ENCODE measurements at regions not wholly inside any gene's neighbourhood (a gene's known extent, or its start where the extent isn't known, plus 50 kb on each side); places are given as distances from the start of the nearest gene placed in this dataset.

DNA sequence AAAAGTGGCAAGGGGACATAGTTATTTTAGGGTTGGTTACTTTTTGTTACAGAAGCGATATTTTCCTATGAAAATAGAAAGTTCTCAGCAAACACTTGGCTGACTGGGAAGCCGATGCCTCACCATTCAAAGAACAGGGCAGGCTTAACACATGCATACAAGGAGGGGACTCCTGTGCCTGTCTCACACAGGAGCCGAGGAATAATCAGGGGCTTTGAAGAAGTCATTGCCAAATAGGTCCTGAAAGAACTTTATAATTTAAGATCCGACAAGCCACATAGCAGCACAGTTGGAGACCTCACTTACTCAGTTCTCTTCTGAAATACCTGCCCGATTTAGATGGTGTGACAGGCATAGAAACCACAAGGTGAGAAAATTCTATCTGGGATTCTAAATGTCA is 389.8 kb downstream of the EMP1 start:
- TF ChIP-seq, protein P1, sequence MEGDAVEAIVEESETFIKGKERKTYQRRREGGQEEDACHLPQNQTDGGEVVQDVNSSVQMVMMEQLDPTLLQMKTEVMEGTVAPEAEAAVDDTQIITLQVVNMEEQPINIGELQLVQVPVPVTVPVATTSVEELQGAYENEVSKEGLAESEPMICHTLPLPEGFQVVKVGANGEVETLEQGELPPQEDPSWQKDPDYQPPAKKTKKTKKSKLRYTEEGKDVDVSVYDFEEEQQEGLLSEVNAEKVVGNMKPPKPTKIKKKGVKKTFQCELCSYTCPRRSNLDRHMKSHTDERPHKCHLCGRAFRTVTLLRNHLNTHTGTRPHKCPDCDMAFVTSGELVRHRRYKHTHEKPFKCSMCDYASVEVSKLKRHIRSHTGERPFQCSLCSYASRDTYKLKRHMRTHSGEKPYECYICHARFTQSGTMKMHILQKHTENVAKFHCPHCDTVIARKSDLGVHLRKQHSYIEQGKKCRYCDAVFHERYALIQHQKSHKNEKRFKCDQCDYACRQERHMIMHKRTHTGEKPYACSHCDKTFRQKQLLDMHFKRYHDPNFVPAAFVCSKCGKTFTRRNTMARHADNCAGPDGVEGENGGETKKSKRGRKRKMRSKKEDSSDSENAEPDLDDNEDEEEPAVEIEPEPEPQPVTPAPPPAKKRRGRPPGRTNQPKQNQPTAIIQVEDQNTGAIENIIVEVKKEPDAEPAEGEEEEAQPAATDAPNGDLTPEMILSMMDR (IDR thresholded peaks at IDR 0.05) = no peak
- TF ChIP-seq POLR2AphosphoS5 (IDR thresholded peaks at IDR 0.05) (no peak), POLR2A (IDR thresholded peaks at IDR 0.05) (no peak)
- no peak for DNase-seq (ENCODE audit: low spot score)
- Histone ChIP-seq H3K36me3 (no peaks in the 10 kb centered on the region), H3K27ac (no peak overlapping the region), H3K27me3 (replicated peaks; ENCODE audit: insufficient read depth) (no peaks in the 10 kb centered on the region), H3K4me3 (no peak overlapping the region), H3K9me3 (no peaks in the 10 kb centered on the region), H3K4me1 (replicated peaks) (no peaks in the 10 kb centered on the region)
- intact Hi-C loops (cut with DNase I) = no loop called here
- whole genome bisulfite sequencing = 84% methylated on average over 5 of the region's 5 CpGs

GRCh38 chr12:13584541-13584940 is 388.0 kb downstream of the EMP1 start:
- 82% methylated on average over 2 of the region's 2 CpGs for WGBS
- no peak for DNase-seq (ENCODE audit: low spot score)
- intact Hi-C loops (cut with DNase I) = no loop called here

GRCh38 chr12:13583630-13584029 is 387.1 kb downstream of the EMP1 start:
- Histone ChIP-seq H3K27me3 (replicated peaks; ENCODE audit: insufficient read depth) (no peaks in the 10 kb centered on the region), H3K4me1 (replicated peaks) (no peaks in the 10 kb centered on the region), H3K4me3 (no peak overlapping the region), H3K9me3 (no peaks in the 10 kb centered on the region), H3K36me3 (no peaks in the 10 kb centered on the region), H3K27ac (no peak overlapping the region)
- intact Hi-C loops (cut with DNase I) = no loop called here
- DNase-seq (ENCODE audit: low spot score) = no peak
- TF ChIP-seq, protein P1 (IDR thresholded peaks at IDR 0.05) = no peak
- TF ChIP-seq POLR2A (IDR thresholded peaks at IDR 0.05) (no peak), POLR2AphosphoS5 (IDR thresholded peaks at IDR 0.05) (no peak)
- WGBS = 87% methylated on average over 7 of the region's 7 CpGs

More at GRCh38 chr12:13584541-13584940, 388.0 kb downstream of the EMP1 start:
- H3K27ac ChIP-seq = no peak overlapping the region
- H3K27me3 ChIP-seq (replicated peaks; ENCODE audit: insufficient read depth) = no peaks in the 10 kb centered on the region
- no peaks in the 10 kb centered on the region for H3K4me1 ChIP-seq (replicated peaks)
- no peak for TF ChIP-seq POLR2AphosphoS5 (IDR thresholded peaks at IDR 0.05)
- TF ChIP-seq, protein P1 (IDR thresholded peaks at IDR 0.05) = no peak
- no peak for TF ChIP-seq POLR2A (IDR thresholded peaks at IDR 0.05)
- no peak overlapping the region for H3K4me3 ChIP-seq
- no peaks in the 10 kb centered on the region for H3K36me3 ChIP-seq
- no peaks in the 10 kb centered on the region for H3K9me3 ChIP-seq

DNA sequence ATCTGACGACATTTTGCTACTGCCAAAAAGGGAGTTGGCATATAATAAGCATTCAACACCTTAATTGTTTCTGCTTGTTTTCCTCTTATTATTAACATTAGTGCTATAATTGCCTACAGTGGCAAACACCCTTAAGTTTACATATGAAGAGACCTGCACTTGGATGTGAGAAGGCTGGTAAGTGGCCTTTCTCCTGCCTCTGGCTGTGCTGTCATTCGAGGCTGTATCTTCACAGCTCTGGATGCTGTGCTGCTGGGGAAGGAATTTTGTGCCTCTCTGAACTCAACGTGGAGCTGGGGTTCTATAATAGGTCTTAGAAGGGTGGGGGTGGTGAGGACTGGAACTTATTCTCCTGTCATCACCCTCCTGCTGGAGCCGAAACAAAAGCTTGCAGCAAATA is 385.9 kb downstream of the EMP1 start:
- no peaks in the 10 kb centered on the region for H3K4me1 ChIP-seq (replicated peaks)
- WGBS = 37% methylated on average over 4 of the region's 4 CpGs
- no peak overlapping the region for H3K4me3 ChIP-seq
- intact Hi-C loops (cut with DNase I) = no loop called here
- no peaks in the 10 kb centered on the region for H3K9me3 ChIP-seq
- no peak for DNase-seq (ENCODE audit: low spot score)
- TF ChIP-seq POLR2AphosphoS5 (IDR thresholded peaks at IDR 0.05) (no peak), POLR2A (IDR thresholded peaks at IDR 0.05) (no peak)
- TF ChIP-seq, protein P1 (IDR thresholded peaks at IDR 0.05) = no peak
- no peak overlapping the region for H3K27ac ChIP-seq
- H3K36me3 ChIP-seq = no peaks in the 10 kb centered on the region
- H3K27me3 ChIP-seq (replicated peaks; ENCODE audit: insufficient read depth) = no peaks in the 10 kb centered on the region

DNA sequence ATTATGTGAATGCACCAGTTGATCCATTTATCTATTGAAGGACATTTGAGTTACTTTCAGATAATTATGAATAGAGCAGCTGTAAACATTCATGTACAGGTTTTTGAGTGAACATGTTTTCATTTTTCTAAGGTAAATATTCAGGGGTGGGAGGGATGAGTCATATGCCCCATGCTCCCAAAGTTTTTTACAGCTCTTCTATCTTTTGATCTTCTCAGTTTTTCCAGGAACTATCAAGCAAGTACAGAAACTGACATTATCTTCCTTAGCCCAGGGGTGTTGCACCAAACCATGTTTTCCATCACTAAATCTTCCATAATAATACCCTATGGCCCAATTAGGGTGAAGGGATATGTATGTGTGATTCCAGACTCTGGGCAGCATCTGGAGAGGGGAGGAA is 384.5 kb downstream of the EMP1 start:
- TF ChIP-seq, protein P1 (IDR thresholded peaks at IDR 0.05) = no peak
- no peak for TF ChIP-seq POLR2A (IDR thresholded peaks at IDR 0.05)
- no peak for TF ChIP-seq POLR2AphosphoS5 (IDR thresholded peaks at IDR 0.05)
- intact Hi-C loops (cut with DNase I) = no loop called here
- no peak overlapping the region for H3K27ac ChIP-seq
- no peaks in the 10 kb centered on the region for H3K27me3 ChIP-seq (replicated peaks; ENCODE audit: insufficient read depth)
- no peak overlapping the region for H3K4me3 ChIP-seq
- no peaks in the 10 kb centered on the region for H3K36me3 ChIP-seq
- no peaks in the 10 kb centered on the region for H3K9me3 ChIP-seq
- DNase-seq (ENCODE audit: low spot score) = no peak
- H3K4me1 ChIP-seq (replicated peaks) = no peaks in the 10 kb centered on the region
